ENCODE measurements at regions not wholly inside any gene's neighbourhood (a gene's known extent, or its start where the extent isn't known, plus 50 kb on each side); places are given as distances from the start of the nearest gene placed in this dataset.

- Mint-ChIP-seq H3K4me3 (no peak overlapping the region), H3K36me3 (no peaks in the 10 kb centered on the region), H3K9me3 (no peaks in the 10 kb centered on the region), H3K27ac (no peak overlapping the region), H3K27me3 (ENCODE audit: low read depth) (no peaks in the 10 kb centered on the region), H3K4me1 (peaks cover 3% of the 10 kb centered on the region)
- no peak for TF ChIP-seq CTCF (IDR thresholded peaks at IDR 0.05; ENCODE audit: unreplicated experiment)
- no peak for DNase-seq (ENCODE audit: low spot score in 2 of 2, unreplicated experiment in 2 of 2)
Measured at GRCh38 chr3:115499666-115500065, 123.6 kb upstream of the GAP43 start.

- no peak for DNase-seq (ENCODE audit: low spot score in 2 of 2, unreplicated experiment in 2 of 2)
- H3K4me1 Mint-ChIP-seq: peaks cover 3% of the 10 kb centered on the region
- H3K4me3 Mint-ChIP-seq: no peak overlapping the region
- peaks cover 6% of the 10 kb centered on the region for H3K9me3 Mint-ChIP-seq
- H3K27me3 Mint-ChIP-seq (ENCODE audit: low read depth): no peaks in the 10 kb centered on the region
- no peaks in the 10 kb centered on the region for H3K36me3 Mint-ChIP-seq
- H3K27ac Mint-ChIP-seq: no peak overlapping the region
- TF ChIP-seq CTCF (IDR thresholded peaks at IDR 0.05; ENCODE audit: unreplicated experiment): no peak
Measured at GRCh38 chr3:115500795-115501194, 122.5 kb upstream of the GAP43 start.

- H3K9me3 Mint-ChIP-seq: peaks cover 16% of the 10 kb centered on the region
- H3K27me3 Mint-ChIP-seq (ENCODE audit: low read depth): no peaks in the 10 kb centered on the region
- no peak overlapping the region for H3K4me3 Mint-ChIP-seq
- H3K27ac Mint-ChIP-seq: no peak overlapping the region
- no peak for TF ChIP-seq CTCF (IDR thresholded peaks at IDR 0.05; ENCODE audit: unreplicated experiment)
- DNase-seq (ENCODE audit: low spot score in 2 of 2, unreplicated experiment in 2 of 2): no peak
- no peaks in the 10 kb centered on the region for H3K36me3 Mint-ChIP-seq
- peaks cover 3% of the 10 kb centered on the region for H3K4me1 Mint-ChIP-seq
Measured at GRCh38 chr3:115502128-115502527, 121.2 kb upstream of the GAP43 start.

- Mint-ChIP-seq H3K27ac (no peak overlapping the region), H3K9me3 (peaks cover 19% of the 10 kb centered on the region), H3K4me1 (no peaks in the 10 kb centered on the region), H3K27me3 (ENCODE audit: low read depth) (no peaks in the 10 kb centered on the region), H3K36me3 (no peaks in the 10 kb centered on the region), H3K4me3 (no peak overlapping the region)
- no peak for TF ChIP-seq CTCF (IDR thresholded peaks at IDR 0.05; ENCODE audit: unreplicated experiment)
- DNase-seq (ENCODE audit: low spot score in 2 of 2, unreplicated experiment in 2 of 2): no peak
Measured at GRCh38 chr3:115503394-115503793, 119.9 kb upstream of the GAP43 start.

GRCh38 chr3:115508562-115508961, 114.7 kb upstream of the GAP43 start:
- TF ChIP-seq CTCF (IDR thresholded peaks at IDR 0.05; ENCODE audit: unreplicated experiment): no peak
- peaks cover 19% of the 10 kb centered on the region for H3K9me3 Mint-ChIP-seq
- H3K27ac Mint-ChIP-seq: no peak overlapping the region
- DNase-seq (ENCODE audit: low spot score in 2 of 2, unreplicated experiment in 2 of 2): no peak
- H3K4me1 Mint-ChIP-seq: peaks cover 23% of the 10 kb centered on the region
- H3K4me3 Mint-ChIP-seq: no peak overlapping the region
- peaks cover 17% of the 10 kb centered on the region for H3K27me3 Mint-ChIP-seq (ENCODE audit: low read depth)
- no peaks in the 10 kb centered on the region for H3K36me3 Mint-ChIP-seq
